A673 (cell line): ENCODE measurements at regions not wholly inside any gene's neighbourhood (a gene's known extent, or its start where the extent isn't known, plus 50 kb on each side); places are given as distances from the start of the nearest gene placed in this dataset.

Experiments
- BruUV-seq: library from RNA; stranded (reverse); fragments of 400-500 nt; replicated peaks from 2 replicates; lab custom pipeline; 2021; lab: Mats Ljungman, UMichigan
- CTCF ChIA-PET: fragments of 300-600 bp; sonication (Branson Sonifier 250); formaldehyde crosslinking; loops from one replicate; lab custom pipeline; 2022; ENCODE audit warnings: antibody characterized with exemption; lab: Charles Lee
- POLR2A ChIA-PET: fragments of 300-600 bp; sonication (Branson Sonifier 250); formaldehyde crosslinking; loops from one replicate; lab custom pipeline; 2022; ENCODE audit warnings: antibody characterized with exemption; ENCODE audit not compliant: low non-redundant PET; lab: Charles Lee
- DNase-seq: peaks from one replicate; pipeline ENCODE4 v3.0.0-alpha.2; 2015; ENCODE audit warnings: low spot score
- H3K27ac ChIP-seq: fragments of 200-600 bp; sonication (generic); 2 replicates; pipeline ENCODE4 v1.5.1; 2016; ENCODE audit warnings: mixed run types, low read depth, mild to moderate bottlenecking, mixed read lengths, antibody characterized with exemption, low read length; ENCODE audit not compliant: poor library complexity, severe bottlenecking
- H3K27me3 ChIP-seq: fragments of 200-600 bp; sonication (generic); replicated peaks from 2 replicates; pipeline ENCODE4 v1.6.1; 2017; ENCODE audit warnings: mixed run types, low read depth, mild to moderate bottlenecking, mixed read lengths, antibody characterized with exemption, low read length; ENCODE audit not compliant: insufficient read depth, poor library complexity
- H3K36me3 ChIP-seq: fragments of 200-600 bp; sonication (generic); 2 replicates; pipeline ENCODE4 v1.6.1; 2016; ENCODE audit warnings: mixed run types, mild to moderate bottlenecking, mixed read lengths, antibody characterized with exemption, low read length; ENCODE audit not compliant: insufficient read depth, poor library complexity, severe bottlenecking
- H3K4me1 ChIP-seq: fragments of 200-600 bp; sonication (generic); 2 replicates; pipeline ENCODE4 v1.6.1; 2017; ENCODE audit warnings: mixed run types, mild to moderate bottlenecking, mixed read lengths, antibody characterized with exemption, low read length; ENCODE audit not compliant: insufficient read depth, poor library complexity, severe bottlenecking
- H3K4me3 ChIP-seq: fragments of 200-600 bp; sonication (generic); 2 replicates; pipeline ENCODE4 v1.5.1; 2016; ENCODE audit warnings: low read depth, mixed run types, mild to moderate bottlenecking, mixed read lengths, low read length; ENCODE audit not compliant: poor library complexity, severe bottlenecking
- H3K9me3 ChIP-seq: fragments of 200-600 bp; sonication (generic); 2 replicates; pipeline ENCODE4 v1.6.1; 2016; ENCODE audit warnings: mixed run types, low read depth, mild to moderate bottlenecking, mixed read lengths, antibody characterized with exemption, low read length; ENCODE audit not compliant: poor library complexity, severe bottlenecking
- EZH2 ChIP-seq: fragments of 200-600 bp; sonication (generic); IDR thresholded peaks from 2 replicates; pipeline ENCODE4 v1.6.1; 2017; ENCODE audit warnings: borderline replicate concordance, low read depth, mild to moderate bottlenecking, mixed read lengths, antibody characterized with exemption, low read length; ENCODE audit not compliant: poor library complexity, severe bottlenecking
- intact Hi-C: fragments of 100-400 bp; cut with micrococcal nuclease; formaldehyde crosslinking; loops from one replicate; pipeline ENCODE4 v1.10.0; 2022; ENCODE audit not compliant: unreplicated experiment
- TF ChIP-seq, protein P1 (sequence below): fragments of 300-800, 200-600 bp; sonication (generic); conservative IDR thresholded peaks from 2 replicates; pipeline ENCODE4 v1.5.1; 2017; ENCODE audit warnings: low read depth, mild to moderate bottlenecking, antibody characterized with exemption, low read length, moderate library complexity, mixed read lengths

GRCh38 chr1:229945795-229946194 lies 121.2 kb upstream of the GALNT2 start:
- no peaks in the 10 kb centered on the region for H3K9me3 ChIP-seq
- ChIA-PET CTCF (no interaction called here), POLR2A (no interaction called here)
- intact Hi-C loops, result no loop called here
- H3K27ac ChIP-seq, result no peak overlapping the region
- no peak for DNase-seq
- TF ChIP-seq, protein P1, sequence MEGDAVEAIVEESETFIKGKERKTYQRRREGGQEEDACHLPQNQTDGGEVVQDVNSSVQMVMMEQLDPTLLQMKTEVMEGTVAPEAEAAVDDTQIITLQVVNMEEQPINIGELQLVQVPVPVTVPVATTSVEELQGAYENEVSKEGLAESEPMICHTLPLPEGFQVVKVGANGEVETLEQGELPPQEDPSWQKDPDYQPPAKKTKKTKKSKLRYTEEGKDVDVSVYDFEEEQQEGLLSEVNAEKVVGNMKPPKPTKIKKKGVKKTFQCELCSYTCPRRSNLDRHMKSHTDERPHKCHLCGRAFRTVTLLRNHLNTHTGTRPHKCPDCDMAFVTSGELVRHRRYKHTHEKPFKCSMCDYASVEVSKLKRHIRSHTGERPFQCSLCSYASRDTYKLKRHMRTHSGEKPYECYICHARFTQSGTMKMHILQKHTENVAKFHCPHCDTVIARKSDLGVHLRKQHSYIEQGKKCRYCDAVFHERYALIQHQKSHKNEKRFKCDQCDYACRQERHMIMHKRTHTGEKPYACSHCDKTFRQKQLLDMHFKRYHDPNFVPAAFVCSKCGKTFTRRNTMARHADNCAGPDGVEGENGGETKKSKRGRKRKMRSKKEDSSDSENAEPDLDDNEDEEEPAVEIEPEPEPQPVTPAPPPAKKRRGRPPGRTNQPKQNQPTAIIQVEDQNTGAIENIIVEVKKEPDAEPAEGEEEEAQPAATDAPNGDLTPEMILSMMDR, result no peak
- no peak for TF ChIP-seq EZH2
- H3K27me3 ChIP-seq, result no peaks in the 10 kb centered on the region
- peaks cover 4% of the 10 kb centered on the region for H3K4me1 ChIP-seq
- no peak overlapping the region for H3K4me3 ChIP-seq
- BruUV-seq, result no TSS peak
- H3K36me3 ChIP-seq, result no peaks in the 10 kb centered on the region

DNA sequence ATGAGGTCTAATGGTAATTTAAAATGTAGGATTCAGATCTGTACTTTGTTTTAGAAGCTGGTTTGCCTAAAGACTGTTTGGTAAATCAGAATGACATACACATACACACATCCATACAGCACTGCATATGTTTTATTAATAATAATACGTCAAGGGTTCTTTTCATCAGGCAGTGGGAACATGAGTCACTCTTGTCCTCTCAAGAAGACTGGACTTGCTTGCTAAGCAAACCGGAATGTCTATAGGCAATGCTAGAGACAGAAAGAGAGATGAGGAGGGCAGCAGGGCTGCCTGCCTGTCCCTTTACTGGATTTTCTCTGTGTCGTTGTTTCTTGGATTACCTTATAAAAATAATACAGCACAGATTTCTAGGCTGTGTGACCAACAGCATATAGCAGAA lies 119.1 kb upstream of the GALNT2 start:
- BruUV-seq, result no TSS peak
- Histone ChIP-seq H3K27ac (no peak overlapping the region), H3K4me1 (peaks cover 3% of the 10 kb centered on the region), H3K4me3 (no peak overlapping the region), H3K27me3 (no peaks in the 10 kb centered on the region), H3K9me3 (no peaks in the 10 kb centered on the region), H3K36me3 (no peaks in the 10 kb centered on the region)
- TF ChIP-seq, protein P1, result no peak
- TF ChIP-seq EZH2, result no peak
- intact Hi-C loops, result no loop called here
- CTCF ChIA-PET, result no interaction called here
- no peak for DNase-seq
- POLR2A ChIA-PET, result no interaction called here

DNA sequence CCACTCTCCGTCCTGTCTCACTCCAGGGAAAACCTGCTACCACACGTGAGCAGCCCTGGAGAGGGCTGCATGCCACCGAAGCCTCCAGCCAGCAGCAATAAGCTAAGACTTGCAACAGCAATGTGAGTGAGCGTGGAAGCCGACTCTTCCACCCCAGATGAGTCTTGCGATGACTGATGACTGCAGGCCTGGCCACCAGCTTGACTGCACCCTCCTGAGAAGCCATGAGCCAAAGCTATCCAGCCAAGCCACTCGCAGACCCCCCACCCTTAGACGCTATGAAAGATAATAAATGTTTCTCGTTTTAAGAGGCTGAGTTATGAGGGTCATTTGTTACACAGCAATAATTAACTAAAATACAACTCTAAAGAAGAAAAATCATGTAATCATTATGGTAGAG lies 118.6 kb upstream of the GALNT2 start:
- ChIA-PET POLR2A (no interaction called here), CTCF (no interaction called here)
- intact Hi-C loops, result no loop called here
- peaks cover 8% of the 10 kb centered on the region for H3K4me1 ChIP-seq
- no peaks in the 10 kb centered on the region for H3K27me3 ChIP-seq
- no peak overlapping the region for H3K4me3 ChIP-seq
- H3K36me3 ChIP-seq, result no peaks in the 10 kb centered on the region
- no peak overlapping the region for H3K27ac ChIP-seq
- DNase-seq, result no peak
- no TSS peak for BruUV-seq
- TF ChIP-seq EZH2, result no peak
- H3K9me3 ChIP-seq, result no peaks in the 10 kb centered on the region

DNA sequence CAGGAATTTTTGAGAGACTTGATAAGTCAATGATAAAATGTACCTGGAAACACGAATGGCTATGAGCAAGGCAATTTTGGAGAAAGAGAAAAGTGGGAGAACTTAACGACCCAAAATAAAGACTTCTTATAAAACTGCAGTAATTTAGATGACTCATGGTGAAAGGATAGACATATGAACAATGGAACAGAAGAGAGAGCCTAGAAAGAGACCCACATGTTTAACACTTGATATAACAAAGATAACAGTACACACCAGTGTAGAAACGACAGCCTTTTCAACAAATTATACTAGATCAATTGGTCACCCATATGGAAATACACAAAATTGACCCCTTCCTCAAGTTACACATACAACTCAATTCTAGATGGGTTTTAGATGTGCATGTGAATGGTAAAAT lies 117.5 kb upstream of the GALNT2 start:
- BruUV-seq, result no TSS peak
- no peaks in the 10 kb centered on the region for H3K9me3 ChIP-seq
- ChIA-PET POLR2A (no interaction called here), CTCF (no interaction called here)
- H3K27ac ChIP-seq, result no peak overlapping the region
- DNase-seq, result no peak
- peaks cover 19% of the 10 kb centered on the region for H3K4me1 ChIP-seq
- intact Hi-C loops, result no loop called here
- H3K36me3 ChIP-seq, result no peaks in the 10 kb centered on the region
- no peak overlapping the region for H3K4me3 ChIP-seq
- H3K27me3 ChIP-seq, result no peaks in the 10 kb centered on the region
- no peak for TF ChIP-seq EZH2
- TF ChIP-seq, protein P1, result no peak
